ENCODE measurements at regions not wholly inside any gene's neighbourhood (a gene's known extent, or its start where the extent isn't known, plus 50 kb on each side); places are given as distances from the start of the nearest gene placed in this dataset.

DNA sequence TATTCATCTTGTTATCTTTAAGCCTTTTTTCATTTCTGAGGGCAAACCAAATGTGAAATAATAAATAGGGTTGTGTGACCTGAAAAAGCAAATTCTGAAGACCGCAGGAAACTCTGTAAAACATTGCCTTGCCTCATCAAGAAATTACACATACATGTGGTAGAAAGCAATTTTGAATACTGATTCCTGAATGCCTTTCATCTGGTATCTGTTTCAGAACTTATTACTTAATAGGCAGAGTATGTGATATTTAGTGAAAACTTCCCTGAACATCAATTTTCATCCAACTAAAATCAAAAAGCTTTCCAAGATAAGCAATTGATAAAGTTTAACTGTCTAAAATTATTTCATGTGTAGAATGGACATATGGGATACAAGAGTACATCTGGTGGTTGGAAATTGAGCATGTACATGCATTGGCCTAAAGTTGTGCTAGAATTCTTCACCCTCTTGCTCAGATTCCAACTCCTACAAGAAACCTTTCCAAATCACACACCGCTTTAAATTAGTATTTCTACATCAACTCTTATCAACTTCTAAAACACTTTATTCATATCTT is 606.0 kb upstream of the LCORL start:
- no peak for ATAC-seq
- Histone ChIP-seq H3K4me3 (no peak overlapping the region), H3K9me3 (peaks cover 0 to 10% (median 0%) of the 10 kb centered on the region in 3 donors), H3K27ac (no peak overlapping the region), H3K27me3 (no peaks in the 10 kb centered on the region), H3K4me1 (no peaks in the 10 kb centered on the region), H3K36me3 (no peaks in the 10 kb centered on the region)
- TF ChIP-seq, protein P1, sequence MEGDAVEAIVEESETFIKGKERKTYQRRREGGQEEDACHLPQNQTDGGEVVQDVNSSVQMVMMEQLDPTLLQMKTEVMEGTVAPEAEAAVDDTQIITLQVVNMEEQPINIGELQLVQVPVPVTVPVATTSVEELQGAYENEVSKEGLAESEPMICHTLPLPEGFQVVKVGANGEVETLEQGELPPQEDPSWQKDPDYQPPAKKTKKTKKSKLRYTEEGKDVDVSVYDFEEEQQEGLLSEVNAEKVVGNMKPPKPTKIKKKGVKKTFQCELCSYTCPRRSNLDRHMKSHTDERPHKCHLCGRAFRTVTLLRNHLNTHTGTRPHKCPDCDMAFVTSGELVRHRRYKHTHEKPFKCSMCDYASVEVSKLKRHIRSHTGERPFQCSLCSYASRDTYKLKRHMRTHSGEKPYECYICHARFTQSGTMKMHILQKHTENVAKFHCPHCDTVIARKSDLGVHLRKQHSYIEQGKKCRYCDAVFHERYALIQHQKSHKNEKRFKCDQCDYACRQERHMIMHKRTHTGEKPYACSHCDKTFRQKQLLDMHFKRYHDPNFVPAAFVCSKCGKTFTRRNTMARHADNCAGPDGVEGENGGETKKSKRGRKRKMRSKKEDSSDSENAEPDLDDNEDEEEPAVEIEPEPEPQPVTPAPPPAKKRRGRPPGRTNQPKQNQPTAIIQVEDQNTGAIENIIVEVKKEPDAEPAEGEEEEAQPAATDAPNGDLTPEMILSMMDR (IDR thresholded peaks at IDR 0.05), result no peak
- TF ChIP-seq POLR2A (IDR thresholded peaks at IDR 0.05) (no peak), POLR2AphosphoS5 (IDR thresholded peaks at IDR 0.05) (no peak), EP300 (IDR thresholded peaks at IDR 0.05) (no peak)
- 53 to 74% methylated on average over 2 of the region's 2 CpGs for WGBS, 2 donors (ENCODE audit: low coverage in 1 of 2)

DNA sequence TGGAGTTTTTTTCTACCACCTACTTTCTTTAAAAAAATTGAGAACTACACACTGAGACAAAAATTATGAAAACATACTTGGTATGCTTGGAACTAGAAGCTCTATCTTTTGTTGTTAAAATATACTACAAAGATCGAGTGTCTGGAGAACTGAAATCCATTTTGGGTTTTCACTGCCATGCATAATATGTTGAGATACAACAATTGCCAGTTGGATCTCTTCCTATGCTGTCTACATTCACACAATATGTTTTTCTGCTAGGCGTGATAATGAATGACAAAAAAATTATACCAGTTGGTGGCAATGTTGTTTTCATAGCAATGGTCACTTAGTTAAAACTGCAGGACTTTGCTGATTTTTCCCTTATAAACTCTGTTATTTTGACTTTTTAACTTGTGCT is 605.4 kb upstream of the LCORL start:
- no peak overlapping the region for H3K27ac ChIP-seq
- TF ChIP-seq EP300 (IDR thresholded peaks at IDR 0.05), result no peak
- TF ChIP-seq POLR2AphosphoS5 (IDR thresholded peaks at IDR 0.05), result no peak
- TF ChIP-seq, protein P1 (IDR thresholded peaks at IDR 0.05), result no peak
- TF ChIP-seq POLR2A (IDR thresholded peaks at IDR 0.05), result no peak
- H3K9me3 ChIP-seq, result peaks cover 0 to 10% (median 0%) of the 10 kb centered on the region in 3 donors
- no peak for ATAC-seq
- no peaks in the 10 kb centered on the region for H3K36me3 ChIP-seq
- 31 to 60% methylated on average over 2 of the region's 2 CpGs for WGBS, 2 donors (ENCODE audit: low coverage in 1 of 2)
- H3K4me3 ChIP-seq, result no peak overlapping the region
- no peaks in the 10 kb centered on the region for H3K4me1 ChIP-seq
- H3K27me3 ChIP-seq, result no peaks in the 10 kb centered on the region

DNA sequence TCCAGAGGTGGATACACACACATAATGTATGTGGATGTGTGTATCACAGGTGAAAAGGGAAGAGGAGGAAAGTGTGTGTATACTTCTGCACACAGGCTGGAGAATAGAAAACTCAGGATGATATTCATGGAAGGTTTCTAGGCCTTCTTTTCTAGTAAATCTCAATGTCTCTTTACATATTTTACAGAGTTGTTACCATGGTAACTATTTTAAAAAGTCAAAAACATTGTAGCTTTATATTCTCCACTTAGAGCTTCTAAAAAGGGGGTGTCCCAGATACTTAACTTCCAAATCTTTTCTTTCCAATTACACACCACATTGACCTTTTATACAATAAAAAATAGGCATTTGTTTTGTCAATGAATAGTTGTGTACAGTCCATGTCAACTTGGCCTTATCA is 604.8 kb upstream of the LCORL start:
- H3K9me3 ChIP-seq, result peaks cover 0 to 10% (median 0%) of the 10 kb centered on the region in 3 donors
- TF ChIP-seq, protein P1 (IDR thresholded peaks at IDR 0.05), result no peak
- TF ChIP-seq EP300 (IDR thresholded peaks at IDR 0.05), result no peak
- TF ChIP-seq POLR2A (IDR thresholded peaks at IDR 0.05), result no peak
- no peak for TF ChIP-seq POLR2AphosphoS5 (IDR thresholded peaks at IDR 0.05)
- no peaks in the 10 kb centered on the region for H3K27me3 ChIP-seq
- ATAC-seq, result no peak
- no peaks in the 10 kb centered on the region for H3K4me1 ChIP-seq
- no peak overlapping the region for H3K4me3 ChIP-seq
- no peaks in the 10 kb centered on the region for H3K36me3 ChIP-seq
- no peak overlapping the region for H3K27ac ChIP-seq

- no peak for ATAC-seq
- H3K9me3 ChIP-seq, result no peaks in the 10 kb centered on the region
- H3K4me1 ChIP-seq, result no peaks in the 10 kb centered on the region
- H3K36me3 ChIP-seq, result no peaks in the 10 kb centered on the region
- H3K27ac ChIP-seq, result no peak overlapping the region
- no peak overlapping the region for H3K4me3 ChIP-seq
- no peaks in the 10 kb centered on the region for H3K27me3 ChIP-seq
- 58 to 88% methylated on average over 1 of the region's 1 CpG for WGBS, 2 donors (ENCODE audit: low coverage in 1 of 2)
- TF ChIP-seq, protein P1 (IDR thresholded peaks at IDR 0.05), result no peak
- TF ChIP-seq POLR2AphosphoS5 (IDR thresholded peaks at IDR 0.05) (no peak), EP300 (IDR thresholded peaks at IDR 0.05) (no peak), POLR2A (IDR thresholded peaks at IDR 0.05) (no peak)
Observed at GRCh38 chr4:18621186-18621585, 599.6 kb upstream of the LCORL start.

DNA sequence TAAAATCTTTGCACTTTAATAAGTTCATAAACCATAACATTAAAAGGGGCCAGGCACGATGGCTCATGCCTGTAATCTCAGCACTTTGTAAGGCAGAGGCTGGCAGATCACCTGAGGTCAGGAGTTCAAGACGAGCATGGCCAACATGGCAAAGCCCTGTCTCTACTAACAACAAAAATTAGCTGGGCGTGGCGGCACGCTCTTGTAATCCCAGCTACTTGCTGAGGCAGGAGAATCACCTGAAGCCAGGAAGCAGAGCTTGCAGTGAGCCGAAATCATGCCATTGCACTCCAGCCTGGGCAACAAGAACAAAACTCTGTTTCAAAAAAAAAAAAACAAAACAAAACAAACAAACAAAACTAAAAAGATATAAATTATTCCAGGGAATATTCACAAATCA is 595.2 kb upstream of the LCORL start:
- WGBS, 2 donors (ENCODE audit: low coverage in 1 of 2), result 66 to 70% methylated on average over 2 to 3 of the region's 6 CpGs
- H3K27ac ChIP-seq, result no peak overlapping the region
- no peak for TF ChIP-seq POLR2A (IDR thresholded peaks at IDR 0.05)
- TF ChIP-seq EP300 (IDR thresholded peaks at IDR 0.05), result no peak
- TF ChIP-seq, protein P1 (IDR thresholded peaks at IDR 0.05), result no peak
- TF ChIP-seq POLR2AphosphoS5 (IDR thresholded peaks at IDR 0.05), result no peak
- no peak for ATAC-seq
- H3K4me3 ChIP-seq, result no peak overlapping the region
- H3K9me3 ChIP-seq, result no peaks in the 10 kb centered on the region
- no peaks in the 10 kb centered on the region for H3K27me3 ChIP-seq
- no peaks in the 10 kb centered on the region for H3K36me3 ChIP-seq
- H3K4me1 ChIP-seq, result no peaks in the 10 kb centered on the region
